Activated T-cell treated with anti-CD3 and anti-CD28 coated beads for 4 hours (primary cell): ENCODE measurements at regions not wholly inside any gene's neighbourhood (a gene's known extent, or its start where the extent isn't known, plus 50 kb on each side); places are given as distances from the start of the nearest gene placed in this dataset.
A peak's percentile ranks its signal among the peaks of the same experiment; 100 is the strongest.

Experiments
- DNase-seq: peaks from one replicate; pipeline ENCODE4 v3.0.0-alpha.2; 2020

DNA sequence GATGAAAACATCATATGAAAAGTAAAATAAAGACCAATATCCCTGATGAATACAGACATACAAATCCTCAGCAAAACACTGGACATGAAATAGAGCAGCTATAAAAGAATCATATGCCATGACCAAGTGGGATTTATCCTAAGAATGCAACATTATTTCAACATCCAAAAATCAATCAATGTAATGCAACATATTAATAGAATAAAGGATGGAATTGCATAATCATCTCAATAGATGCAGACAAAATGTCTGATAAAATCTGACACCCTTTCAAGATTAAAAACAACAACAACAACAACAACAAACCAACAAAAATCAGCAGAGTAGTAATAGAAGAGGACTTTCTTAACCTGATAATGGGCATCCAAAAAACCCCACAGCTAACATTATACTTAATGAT lies 63.8 kb upstream of the IL1R1 start:
- no peak for DNase-seq

DNA sequence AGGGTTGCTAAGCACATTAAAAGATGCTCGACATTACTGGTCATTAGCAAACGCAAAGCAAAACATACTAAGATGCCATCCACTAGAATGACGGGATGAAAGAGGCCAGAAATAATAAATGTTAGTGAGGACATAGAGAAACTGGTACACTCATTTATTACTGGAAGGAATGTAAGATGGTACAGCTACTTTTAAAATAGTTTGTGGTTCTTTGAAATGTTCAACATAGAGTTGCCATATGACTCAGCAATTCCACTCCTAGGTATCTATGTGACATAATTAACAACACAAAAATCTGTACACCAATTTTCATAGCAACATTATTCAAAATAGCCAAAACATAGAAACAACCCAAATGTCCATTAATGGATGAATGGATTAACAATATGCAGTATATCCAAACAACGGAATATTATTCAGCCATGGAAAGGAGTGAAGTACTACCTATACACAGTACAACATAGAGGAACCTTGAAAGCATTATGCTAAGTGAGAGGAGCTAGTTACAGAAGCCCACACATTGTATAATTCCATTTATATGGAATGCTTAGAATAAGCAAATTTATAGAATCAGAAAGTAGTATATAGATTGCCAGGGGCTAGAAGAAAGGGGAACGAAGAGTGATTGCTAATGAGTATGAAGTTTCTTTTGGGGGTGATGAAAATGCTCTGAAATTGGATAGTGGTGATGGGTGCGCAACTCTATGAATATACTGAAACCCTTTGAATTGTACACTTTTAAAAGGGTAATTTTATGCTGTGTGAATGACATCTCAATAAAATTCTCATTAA lies 61.9 kb upstream of the IL1R1 start:
- no peak for DNase-seq

DNA sequence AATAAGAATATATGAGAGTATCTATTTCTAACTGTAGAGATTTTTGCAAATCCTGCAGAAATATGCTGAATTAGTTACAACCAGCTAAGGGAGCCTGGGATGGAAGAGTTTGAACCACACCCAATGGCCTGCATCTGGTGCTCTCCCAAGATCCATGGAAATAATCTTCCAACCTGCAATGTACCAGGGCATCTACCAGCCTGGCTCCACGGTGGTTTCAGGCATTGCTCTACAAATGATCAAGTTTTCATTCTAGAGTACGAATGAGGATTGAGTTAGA lies 61.4 kb upstream of the IL1R1 start:
- DNase-seq = no peak

GRCh38 chr2:102081606-102082005 lies 60.9 kb upstream of the IL1R1 start:
- DNase-seq = no peak

DNA sequence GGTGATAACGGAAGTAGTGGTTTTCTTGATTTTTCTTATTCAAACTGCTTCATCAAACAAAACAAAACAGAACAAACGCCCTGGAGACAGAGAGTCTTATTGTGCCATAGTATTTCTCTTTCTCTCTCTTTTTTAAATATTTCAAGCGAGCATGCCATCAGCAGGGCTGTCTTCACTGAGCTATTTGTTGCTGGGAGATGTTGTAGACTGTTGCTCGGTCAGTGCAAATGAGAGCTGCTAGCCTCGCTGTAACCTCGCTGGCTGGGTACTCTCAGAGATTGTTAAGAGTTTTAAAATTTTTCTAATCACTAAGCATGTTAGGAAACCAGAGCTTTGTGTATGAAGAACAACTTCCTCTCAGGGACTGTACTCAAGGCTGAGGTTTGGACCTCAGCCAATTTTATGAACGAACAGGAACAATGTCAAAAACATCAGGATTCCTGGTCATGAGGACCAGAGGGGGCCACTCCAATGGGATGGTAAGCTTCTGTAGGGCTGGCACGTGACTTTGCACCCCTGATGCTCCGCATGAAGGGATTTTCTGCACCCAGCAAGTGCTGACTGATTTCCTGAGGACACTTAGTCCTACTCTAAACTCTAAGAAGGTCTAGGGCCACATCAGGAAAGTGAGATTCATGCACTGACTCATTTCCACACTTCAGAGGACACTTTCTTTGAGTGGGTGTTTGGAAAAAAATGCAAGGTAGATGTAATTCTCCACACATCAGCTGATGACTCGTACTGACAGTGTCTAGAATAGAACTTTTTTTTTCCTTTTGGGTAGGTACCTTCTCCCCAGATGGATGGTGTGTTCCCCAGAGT lies 59.8 kb upstream of the IL1R1 start:
- peak; percentile 15 for DNase-seq

DNA sequence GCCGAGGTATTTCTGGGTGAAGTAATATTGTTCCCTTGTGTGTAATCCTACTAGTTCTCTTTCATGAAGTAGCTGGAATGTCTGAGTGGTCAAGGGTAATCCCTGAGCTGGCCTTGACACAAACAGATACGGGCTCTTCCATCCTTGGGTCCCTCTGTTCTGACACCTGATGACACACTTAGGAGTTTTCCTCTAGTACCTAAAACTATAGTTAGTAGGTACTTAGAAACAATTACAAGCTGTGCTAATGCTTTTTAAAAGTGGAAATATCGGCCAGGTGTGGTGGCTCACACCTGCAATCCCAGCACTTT lies 59.2 kb upstream of the IL1R1 start:
- peak; percentile 32 for DNase-seq

DNA sequence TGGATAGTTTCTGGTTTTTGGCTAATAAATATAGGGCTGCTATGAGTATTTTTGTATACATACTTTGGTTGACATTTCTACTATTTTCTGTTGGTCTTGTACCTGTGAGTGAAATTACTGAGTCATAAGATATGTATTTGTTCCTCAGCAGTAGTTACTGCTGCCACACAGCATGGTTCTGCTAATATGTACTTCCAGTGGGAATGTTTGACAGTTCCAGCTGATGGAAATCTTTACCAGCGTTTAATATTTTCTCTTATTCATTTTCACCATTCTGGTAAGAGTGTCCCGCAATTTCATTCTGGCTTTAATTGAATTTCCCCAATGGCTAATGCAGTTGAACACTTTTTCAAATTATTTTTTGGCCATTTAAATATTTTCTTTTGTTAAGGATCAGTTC lies 57.9 kb upstream of the IL1R1 start:
- no peak for DNase-seq

DNA sequence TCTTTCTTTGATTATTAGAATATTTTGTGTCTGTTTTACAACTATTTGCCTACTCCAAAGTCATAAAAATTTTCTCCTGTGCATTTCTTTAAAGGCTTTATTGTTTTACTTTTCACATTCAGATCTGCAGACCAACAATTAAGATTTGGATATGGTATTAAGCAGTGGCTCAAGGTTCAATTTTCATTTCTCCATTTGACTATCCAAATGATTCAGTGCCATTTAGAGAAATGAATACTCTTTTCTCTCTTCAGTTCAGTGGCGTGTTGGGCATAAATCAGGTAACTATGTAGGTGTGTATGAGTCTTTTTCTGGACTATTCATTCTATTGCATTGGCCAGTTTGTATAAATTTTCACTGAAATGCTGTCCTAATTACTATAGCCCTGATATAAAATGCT lies 57.3 kb upstream of the IL1R1 start:
- DNase-seq = no peak

DNA sequence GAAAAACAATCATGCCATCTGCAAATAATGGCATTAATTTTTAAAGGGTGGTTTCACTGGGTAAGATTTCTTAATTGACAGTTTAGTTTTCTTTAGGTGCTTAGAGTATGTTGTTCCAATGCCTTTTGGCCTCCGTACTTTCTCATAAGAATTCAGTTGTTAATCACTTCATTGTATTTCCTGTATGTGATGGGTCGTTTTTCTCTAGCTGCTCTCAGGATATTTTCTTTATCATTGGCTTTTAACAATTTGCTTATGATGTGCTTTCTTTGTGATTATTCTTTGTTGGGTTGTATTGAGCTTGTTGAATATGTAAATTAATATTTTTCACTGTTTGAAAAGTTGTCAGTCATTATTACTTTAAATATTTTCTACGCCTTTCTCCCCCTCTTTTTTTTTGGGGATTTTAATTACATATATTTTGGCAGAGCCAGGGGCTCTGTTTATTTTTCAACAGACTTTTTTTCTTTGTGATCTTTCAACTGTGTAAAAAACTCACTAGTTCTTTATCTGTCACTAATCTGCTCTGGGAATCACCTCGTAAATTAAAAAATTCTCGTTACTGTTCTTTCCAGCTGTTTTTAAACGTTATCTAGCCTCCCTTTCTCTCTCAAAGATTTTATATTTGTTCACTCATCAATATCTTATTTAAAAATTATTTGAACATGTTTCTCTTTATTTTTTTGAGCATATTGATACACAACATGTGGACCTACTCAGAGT lies 56.2 kb upstream of the IL1R1 start:
- no peak for DNase-seq

DNA sequence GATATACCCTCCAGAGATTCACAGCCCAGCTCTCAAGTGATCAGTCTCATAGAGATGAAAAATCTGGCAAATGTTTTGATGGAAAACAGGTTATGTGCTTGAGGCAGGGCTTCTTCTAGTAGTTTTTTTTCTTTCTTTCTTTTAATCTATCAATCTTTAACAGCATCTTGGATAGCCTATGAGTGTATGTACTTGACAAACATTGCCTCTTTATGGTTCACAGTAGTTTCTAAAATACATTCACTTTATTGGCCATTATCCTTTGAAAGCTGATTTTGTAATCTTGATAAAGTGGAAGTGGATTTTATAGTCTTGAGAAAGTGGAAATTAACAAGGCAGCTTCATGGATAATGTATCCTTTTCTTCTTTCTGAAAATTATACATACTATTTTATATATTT lies 51.4 kb upstream of the IL1R1 start:
- DNase-seq = no peak

DNA sequence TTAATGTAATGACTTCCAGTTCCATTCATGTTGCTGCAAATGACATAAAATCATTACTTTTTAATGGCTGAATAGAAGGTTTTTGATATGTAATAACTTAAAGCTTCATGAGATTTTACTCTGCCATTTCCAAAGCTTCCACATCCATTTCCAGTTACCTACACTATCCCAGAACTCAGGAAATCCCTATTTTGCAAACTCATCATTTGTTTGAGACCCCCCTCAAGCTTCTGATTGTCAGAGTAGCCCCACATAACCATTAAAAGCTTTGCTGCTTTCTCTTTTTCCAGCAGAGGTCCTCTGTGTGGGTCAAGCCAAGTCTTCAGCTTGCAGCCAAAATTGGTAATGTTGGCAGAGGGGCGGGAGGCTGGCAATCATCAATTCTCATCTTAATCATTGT lies 50.6 kb upstream of the IL1R1 start:
- no peak for DNase-seq

GRCh38 chr2:102092535-102092934 lies 50.0 kb upstream of the IL1R1 start:
- DNase-seq = no peak
